EL (cell line): ENCODE measurements at regions not wholly inside any gene's neighbourhood (a gene's known extent, or its start where the extent isn't known, plus 50 kb on each side); places are given as distances from the start of the nearest gene placed in this dataset.
"Not testable (repeated sequence)": the region's sequence is repeated elsewhere in the genome, so short reads cannot be mapped to it uniquely, and the experiment has no call there.

Source experiments
- DNase-seq: peaks from one replicate; pipeline ENCODE4 v3.0.0-alpha.2; 2016

DNA sequence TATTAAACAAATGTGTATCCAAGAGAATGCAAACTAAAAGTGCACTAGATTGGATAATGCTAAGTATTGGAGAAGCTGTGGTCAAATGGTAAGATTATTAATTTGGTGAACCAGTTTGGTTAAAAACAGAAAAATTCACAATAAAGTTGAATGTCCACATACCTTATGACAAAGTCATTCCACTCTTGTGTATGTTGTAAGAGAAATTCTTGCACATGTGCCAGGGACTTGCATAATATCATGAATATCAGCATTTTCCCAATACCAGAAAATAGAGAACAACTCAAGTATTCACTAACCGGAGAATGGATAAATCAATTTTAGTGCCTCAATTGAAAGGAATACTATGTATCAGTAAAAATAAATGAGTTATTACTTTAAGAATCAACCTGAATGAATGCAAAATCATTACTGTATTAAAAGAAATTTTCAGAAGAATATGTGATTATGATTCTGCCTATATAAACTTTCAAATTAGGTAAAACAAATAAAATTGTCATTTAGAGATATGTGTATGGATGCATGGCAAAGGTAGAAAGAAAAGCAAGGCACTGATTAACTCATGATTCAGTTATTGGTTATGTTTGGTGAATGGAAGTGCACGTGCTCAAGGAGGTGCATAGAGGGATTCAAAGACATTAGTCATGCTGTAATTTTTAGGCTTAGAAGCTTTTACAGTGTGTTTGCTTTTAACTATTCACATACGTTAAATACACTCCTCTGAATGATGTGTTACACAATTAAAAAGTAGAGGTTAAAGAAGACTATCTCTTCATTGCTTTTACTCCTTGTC is 217.4 kb upstream of the KCNK2 start:
- peak; percentile 86 for DNase-seq

DNA sequence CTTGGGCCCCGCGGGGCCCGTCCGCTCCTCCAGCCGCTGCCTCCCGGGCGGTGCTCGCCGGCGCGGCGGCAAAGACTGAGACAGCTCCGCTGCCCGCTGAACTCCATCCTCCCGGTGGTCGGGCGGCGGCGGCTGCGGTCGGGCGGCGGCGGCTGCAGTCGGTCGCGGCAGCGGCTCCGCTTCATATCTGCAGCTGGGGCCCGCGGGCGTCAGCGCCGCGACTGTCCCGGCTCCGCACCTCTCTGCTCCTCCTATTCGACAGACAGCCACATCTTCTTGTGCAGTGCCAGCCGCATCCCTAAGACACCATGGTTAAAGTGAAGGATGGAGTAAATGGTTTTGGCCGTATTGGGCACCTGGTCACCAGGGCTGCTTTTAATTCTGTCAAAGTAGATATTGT is 212.1 kb upstream of the KCNK2 start:
- not testable (repeated sequence) for DNase-seq

DNA sequence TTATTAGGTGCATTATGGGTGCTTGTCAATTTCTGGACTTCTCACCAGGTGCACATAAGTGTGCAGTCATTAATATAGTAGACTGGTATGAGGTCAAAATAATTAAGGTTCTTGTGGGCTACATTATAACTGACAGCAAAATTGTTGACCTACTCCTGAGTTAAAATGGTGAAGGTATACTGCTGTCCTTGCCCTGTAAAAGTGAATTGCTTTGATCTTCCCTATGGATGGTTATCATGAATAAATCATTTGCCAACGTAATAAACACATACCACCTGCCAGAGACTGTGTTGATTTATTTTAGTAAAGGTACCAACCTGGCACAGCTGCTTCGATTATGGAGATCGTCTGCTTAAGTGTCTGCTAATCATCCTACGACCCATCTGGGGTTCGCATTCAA is 201.6 kb upstream of the KCNK2 start:
- no peak for DNase-seq

DNA sequence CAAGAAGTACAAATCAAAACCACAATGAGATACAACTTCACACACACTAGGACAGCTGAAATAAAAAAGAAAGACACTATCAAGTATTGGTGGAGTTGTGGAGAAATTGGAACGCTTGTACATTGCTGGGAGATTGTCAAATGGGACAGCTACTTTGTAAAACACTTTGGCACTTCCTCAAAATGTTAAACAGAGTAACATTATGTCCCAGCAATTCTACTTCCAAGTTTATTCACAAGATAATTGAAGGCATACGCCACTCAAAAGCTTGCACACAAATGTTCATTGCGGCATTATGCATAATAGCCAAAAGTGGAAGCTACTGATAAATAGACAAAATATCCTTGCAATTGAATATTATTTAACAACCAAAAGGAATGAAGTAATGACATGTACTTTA is 199.9 kb upstream of the KCNK2 start:
- DNase-seq = no peak

DNA sequence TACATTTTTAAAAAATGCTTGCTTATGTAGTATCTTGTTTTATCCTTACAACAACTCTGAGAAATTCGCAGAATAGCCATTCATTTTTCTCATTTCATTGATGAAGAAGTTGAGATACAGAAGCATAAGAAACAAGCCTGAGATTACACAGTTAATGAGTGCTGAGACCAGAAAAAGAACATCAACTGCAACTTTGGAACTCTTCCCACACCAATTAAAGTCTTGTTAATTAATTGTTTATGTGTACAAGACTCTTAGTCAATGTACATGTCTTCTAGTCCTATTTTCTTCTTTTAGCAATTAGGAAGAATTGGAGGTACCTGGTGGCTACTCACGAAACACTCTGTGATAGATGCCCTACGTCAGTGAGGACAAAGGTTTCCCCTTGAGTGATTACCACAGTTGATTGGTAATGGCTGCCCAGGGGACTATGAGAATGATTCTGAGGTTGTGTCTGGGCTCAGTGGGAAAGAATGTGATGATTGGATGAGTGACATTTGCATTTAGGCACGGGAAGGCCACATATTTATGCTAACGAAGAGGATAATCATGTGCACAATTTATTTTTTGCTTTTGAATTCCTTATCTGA is 187.4 kb upstream of the KCNK2 start:
- DNase-seq = no peak

DNA sequence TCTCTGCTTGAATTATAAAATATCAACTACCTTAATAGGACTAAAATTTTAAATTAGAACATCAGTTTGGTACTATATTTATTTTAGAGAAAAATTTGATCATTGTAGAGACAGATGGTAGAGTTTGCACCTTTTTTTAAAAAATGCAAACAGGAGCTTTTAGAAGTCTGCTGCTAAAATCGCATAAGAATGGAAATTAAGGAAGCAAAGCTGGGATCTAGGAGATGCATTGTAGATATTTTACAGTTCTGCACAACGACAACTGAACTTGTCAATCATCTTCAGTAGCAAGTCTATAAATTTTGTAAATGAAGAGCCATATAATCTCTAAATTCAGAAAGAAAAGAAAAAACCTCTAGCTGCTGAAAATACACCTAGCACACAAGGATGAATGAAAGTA is 185.6 kb upstream of the KCNK2 start:
- no peak for DNase-seq

DNA sequence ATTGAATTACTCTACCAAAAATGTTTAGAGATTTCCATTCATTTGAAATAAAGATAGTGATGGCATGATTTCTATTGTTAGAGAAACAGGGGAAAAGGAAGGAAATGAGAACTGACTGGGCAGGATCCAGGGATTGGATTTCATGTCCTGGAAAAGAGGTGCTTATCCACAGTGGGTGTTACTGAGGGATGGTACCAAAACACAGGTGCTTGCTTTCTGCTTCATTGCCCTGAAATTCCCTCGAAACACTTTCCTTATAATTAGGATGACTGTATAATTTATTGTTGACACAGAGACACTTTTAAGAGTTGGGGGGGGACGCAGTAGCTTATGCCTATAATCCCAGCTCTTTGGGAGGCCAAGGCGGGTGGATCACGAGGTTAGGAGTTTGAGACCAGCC is 185.0 kb upstream of the KCNK2 start:
- no peak for DNase-seq

DNA sequence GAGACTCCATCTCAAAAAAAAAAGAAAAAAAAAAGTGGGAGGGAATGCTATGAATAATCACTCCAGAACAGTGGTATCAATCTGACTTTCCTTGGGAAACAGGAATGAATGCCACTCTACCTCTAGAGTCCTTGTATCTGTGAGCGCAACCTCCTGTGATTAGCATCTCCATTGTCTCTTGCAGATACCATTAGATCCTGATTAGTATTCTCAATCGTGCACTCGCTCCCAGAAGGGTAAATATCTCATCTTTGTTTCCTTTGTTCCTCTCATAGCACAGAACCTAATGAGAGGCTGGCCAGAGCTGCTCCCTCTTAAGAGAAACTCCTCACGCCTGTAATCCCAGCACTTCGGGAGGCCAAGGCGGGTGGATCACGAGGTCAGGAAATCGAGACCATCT is 184.4 kb upstream of the KCNK2 start:
- no peak for DNase-seq

DNA sequence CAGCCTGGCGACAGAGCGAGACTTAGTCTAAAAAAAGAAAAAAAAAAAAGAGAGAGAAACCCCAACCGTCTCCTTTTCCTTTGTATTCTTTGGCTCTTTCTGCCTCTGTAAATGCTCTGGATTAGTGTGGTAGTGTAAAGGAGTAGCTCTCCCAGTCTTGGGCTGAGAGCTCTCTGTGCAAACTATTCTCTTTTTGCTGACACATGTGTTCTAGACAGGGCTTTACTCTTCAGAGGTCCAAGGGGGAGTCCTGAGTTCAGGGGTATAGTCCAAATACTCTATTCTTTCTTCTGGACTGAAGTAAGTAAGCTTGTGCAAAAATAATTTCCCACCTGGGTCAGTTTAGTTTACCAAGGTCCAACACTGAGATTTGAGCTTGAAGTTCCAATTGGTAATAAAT is 183.8 kb upstream of the KCNK2 start:
- DNase-seq = no peak

DNA sequence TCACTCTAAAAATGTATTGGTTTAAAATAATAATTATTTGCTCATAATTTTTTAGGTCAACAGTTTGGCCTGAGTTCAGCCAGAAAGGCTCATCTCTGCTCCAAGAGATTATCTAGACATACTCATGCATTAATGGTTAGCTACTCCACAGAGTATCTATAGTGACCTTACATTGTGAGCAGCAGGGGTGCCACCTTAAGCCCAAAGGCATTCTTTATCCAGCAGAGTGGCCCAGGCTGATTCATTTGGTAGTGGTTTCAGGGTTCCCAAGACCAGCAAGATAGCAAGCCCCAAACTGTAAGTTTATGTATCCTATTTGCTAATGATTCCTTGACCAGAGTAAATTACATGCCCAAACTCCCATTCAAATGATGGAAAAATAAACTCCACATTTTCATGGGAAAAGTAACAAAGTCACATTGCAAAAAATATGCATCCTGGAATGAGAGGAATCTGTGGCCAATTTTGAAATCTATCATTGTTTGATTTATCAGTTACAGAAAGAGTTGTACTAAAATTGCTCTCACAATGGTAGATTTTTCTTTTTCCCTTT is 182.6 kb upstream of the KCNK2 start:
- peak; percentile 66 for DNase-seq

DNA sequence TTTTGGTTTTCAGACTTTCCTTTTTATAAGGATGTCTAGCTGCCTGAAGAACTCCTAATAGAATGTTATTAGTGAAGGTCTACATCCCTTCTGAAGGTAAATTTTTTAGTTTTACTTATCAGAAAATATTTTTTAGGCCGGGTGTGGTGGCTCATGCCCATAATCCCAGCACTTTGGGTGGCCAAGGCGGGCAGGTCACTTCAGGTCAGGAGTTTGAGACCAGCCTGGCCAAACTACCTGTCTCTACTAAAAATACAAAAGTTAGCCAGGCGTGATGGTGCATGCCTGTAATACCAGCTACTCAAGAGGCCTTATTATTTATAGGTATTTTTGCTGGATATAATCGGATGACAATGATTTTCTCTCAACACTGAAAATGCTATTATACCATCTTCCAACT is 181.9 kb upstream of the KCNK2 start:
- DNase-seq = no peak

DNA sequence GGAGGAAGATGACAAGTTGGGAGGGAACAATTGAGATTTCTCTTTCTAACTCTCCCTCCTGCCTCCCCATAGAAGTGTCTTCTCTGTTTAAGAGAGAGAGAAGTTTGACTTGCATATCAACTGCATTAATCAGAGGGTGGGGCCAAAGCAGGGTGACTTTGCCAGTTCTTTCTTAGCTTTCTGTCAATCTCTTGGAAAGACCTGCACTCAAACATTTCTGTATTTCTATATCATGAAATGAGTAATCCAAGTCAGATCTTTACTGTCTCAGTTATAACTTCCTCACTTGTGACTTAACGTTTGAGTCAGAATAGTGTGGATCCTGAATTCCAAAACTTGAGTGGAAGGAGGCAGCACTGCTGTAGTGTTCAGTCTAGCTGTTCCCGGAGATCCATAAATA is 180.8 kb upstream of the KCNK2 start:
- peak; percentile 90 for DNase-seq

DNA sequence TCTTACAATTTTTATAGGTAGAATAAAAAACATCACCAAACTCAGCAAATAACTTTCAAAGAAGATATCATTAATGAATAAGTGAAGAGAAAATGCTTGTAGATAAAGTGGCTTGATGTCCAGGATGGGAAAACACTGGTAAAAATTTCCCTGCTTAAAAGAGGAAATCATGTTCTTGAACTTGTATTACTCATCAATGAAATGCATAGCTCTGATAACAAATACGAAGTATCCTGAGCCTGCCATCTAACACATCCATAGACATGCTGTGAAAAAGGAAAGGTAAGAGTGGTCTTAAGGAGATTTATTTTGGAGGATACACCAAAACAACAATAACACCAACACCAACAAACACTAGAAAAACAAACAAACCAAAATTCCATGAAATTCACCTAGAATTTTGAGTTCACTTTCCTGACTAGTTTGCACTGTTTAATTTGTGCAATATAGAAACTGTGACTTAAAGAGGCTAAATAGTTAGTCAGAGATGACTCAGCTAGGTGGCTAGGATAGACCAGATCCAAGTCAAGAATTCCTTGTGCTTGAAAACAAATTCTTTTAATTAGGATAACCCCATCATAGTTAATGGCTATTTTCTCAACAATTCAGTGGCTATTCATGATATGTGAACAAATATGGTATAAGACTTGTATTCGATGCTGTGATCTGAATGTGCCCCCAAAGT is 179.8 kb upstream of the KCNK2 start:
- peak; percentile 77 for DNase-seq

DNA sequence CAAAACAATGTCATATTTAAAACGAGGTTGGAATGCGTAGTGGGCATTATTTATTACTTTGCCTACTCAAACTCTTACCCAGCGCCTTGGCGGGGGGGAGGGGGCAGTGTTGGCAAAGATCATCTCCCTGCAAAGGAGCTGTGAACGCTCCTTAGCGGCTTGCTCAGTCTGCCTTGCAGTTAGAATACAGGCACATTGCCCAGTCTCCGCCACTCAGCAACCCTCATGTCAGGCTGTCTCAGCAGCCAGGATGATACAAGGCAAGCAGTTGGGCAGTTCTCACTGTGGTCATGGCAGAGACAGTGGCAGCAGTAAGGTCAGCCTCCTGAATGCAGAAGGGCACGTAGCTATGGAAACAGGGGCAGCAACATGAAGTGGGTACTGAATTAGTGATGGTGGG is 170.4 kb upstream of the KCNK2 start:
- no peak for DNase-seq

DNA sequence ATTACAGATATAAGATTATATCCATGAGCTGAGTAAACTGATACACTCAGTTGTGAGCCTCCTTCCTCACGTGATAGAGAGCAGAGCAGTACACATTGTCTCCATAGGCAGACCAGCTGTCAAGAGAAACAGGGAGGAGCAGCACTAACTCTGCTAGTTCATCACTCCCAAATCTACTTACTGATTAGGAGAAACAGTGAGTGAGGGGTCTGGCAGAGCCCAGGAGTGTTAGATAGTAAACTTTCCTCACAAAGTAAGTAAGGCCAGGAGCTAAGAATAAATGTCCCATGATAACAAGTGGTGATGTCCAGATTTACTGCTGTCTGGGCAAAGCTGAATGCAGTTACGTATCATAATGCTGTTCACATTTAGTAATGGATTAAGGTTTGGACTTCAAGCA is 168.6 kb upstream of the KCNK2 start:
- no peak for DNase-seq

DNA sequence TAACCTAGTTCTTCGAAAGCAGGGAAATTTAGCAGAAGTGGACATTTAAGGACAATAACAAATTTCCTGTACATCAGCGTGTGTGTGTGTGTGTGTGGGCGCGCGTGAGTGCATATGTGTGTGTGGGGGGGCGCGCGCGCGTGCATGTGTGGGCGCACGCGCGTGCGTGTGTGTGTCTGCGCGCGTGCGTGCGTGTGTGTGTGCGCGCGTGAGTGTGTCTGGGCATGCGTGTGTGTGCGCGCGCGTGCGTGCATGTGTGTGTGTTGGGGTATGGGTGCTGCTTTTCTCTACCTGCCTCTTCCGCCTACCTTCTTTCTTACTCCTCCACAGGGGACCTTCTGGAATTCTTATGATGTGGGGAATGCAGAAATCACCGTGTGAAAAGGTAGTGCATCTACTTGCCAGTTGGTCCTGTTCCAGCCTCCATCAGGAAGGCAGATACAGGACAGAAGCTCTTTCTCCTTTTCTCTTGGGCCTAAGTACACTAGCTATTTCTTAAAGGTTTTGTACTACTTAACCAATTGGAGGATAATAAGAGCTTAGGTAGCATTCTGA is 165.4 kb upstream of the KCNK2 start:
- DNase-seq = no peak

DNA sequence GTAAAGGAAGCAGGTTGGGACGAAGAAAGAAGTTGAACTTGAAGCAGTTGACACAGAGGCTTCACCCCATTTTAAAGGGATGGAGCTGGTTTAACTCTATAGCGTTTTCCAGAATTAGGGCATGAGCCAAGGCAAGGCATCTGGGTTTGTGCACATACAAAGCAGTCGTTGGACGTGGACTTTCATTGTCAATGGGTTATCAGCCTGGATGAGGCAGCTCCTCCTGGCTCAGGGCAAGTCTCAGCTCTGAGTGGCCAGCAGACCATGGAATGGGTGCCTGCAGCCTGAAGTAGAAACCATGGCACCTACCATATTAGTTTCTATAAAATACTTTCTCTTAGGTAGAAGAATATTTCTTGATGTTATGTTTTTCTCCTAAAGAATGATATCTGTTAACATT is 163.8 kb upstream of the KCNK2 start:
- DNase-seq = no peak

DNA sequence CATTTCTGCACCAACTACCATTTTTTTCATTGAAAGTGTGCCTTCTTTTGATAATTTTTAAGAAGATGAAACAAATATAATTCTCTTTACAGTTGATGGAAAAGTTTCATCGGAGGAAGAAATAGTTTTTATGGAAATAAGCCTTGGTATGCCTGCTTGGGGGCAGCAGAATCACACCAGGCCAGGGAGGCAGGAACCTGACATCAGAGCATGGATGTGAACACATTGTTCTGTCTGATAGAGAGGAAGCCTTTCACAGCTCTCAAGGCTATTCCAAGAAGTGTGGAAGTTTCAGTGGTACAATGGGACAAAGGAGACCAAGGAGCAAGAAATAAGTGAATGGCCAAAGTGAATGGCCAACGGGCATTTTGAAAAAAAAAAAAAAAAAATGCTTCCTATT is 162.2 kb upstream of the KCNK2 start:
- no peak for DNase-seq

DNA sequence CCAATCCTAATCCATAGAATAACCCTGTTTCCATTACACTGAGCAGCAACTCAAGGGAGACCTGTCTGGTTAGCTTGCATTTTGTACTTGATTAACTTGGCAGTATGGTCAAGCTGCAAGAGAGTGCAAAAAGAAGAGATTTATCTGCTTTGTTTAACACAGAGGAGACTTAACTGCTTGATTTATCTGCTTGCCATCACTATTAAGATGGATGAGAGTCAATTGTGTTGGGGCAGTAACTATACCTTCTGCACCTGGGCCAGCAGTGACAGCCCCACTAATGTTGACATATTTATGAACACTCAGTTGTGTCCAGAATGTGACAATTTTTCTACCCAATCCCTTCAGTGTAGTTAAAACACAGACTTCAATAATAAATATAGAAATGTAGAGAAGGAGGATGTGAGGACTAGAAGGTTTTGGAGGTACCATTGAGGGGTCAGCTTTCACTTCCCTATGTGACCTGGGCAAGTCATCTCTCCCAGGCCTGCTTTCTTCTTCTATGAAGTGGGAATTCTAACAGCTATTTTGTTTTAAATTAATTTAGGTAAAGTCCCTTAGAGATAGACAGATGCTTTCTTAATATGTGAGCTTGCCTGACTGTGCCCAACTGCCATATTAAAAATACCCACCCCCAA is 159.1 kb upstream of the KCNK2 start:
- no peak for DNase-seq

DNA sequence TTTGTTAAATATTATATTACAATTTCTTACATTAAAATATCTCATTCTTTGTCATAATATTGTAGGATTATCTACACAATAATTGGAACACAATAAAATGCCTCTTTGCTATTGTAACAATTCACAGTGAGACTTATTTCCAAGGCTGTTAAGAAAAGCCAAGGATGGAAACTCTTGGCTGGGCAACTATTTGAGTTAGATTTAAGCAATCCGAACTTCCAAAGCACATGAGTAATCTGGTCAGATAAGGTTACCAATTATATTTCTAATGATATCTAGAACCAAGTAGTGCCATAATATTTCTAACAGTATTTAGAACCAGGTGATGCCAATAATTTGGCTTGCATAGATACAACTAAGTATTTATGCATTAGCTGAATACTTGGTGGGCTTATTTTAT is 154.7 kb upstream of the KCNK2 start:
- DNase-seq = no peak

DNA sequence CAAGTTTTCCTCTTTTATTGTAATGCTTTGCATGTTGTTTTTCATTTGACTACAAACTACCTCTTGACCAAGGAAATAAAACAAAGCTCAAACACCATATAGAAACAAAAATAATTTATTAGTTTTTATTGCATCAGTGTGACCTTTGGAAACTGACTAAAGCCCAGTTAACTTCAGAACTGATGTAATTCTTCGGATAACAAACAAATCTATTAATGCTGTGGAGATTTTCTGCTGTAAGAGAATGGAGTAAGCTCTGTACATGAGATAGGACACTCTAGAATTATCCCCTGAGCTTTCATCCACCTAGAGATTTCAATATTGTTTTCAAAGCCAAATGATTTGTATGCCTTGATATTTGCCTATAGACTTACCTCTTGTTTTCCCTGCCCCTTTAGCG is 154.0 kb upstream of the KCNK2 start:
- no peak for DNase-seq

DNA sequence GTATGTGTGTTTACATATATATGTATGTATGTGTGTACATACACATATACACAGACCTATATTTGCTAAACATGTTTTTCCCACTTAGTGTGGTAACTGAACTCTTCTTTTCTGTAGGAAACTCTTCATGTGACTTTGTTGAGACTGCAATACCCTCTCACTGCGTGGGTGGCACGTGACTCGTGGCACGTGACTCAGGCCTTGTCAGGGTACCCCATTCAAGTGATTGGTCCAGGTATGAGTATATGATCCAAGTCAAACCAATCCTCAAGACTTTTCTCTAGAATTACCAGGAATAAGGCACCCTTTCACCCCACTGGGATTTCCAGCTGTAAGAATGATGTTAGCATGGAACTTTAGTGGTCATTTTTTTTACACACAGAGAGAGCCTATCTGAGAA is 149.2 kb upstream of the KCNK2 start:
- DNase-seq = no peak

DNA sequence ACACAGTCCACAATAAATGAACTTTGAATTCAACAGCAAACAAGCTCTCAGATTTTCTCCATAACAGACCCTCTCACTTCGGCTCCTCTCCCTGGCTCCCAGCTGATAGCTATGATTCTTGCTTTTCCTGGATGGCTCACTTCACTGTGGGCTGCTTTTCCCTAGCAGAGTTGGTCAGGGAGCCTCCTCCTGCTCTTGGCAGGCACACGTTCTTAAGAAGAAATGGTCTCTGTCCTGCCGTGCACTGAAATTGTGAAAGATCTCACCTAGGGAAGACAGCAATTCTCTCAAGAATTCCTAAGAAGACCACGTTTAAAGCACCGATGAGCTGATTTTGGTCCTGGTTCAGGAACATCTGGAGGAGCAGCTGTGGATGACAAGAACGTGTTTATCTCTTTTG is 148.5 kb upstream of the KCNK2 start:
- DNase-seq = no peak
